B cell (primary cell): ENCODE measurements at regions not wholly inside any gene's neighbourhood (a gene's known extent, or its start where the extent isn't known, plus 50 kb on each side); places are given as distances from the start of the nearest gene placed in this dataset.

Experiments
- ATAC-seq: fragments of 200-7000 bp; cut with Tn5 transposase; one replicate; pipeline ENCODE4 v1.10.0; 2021; ENCODE audit warnings: low read depth, mild to moderate bottlenecking, moderate number of reproducible peaks, moderate library complexity
- CTCF ChIA-PET: fragments of 350-600 bp; sonication (Branson Sonifier 250); formaldehyde crosslinking; loops from one replicate; lab custom pipeline; 2021; ENCODE audit warnings: antibody characterized with exemption, inconsistent platforms; lab: Charles Lee
- POLR2A ChIA-PET: fragments of 350-600 bp; sonication (Branson Sonifier 250); formaldehyde crosslinking; loops from one replicate; lab custom pipeline; 2021; ENCODE audit warnings: antibody characterized with exemption; lab: Charles Lee
- DNase-seq: peaks from one replicate; pipeline ENCODE4 v3.0.0; 2013
- H2AFZ ChIP-seq: 2 replicates; pipeline ENCODE4 v1.6.1; 2012; ENCODE audit warnings: mild to moderate bottlenecking, low read depth, low read length; ENCODE audit not compliant: insufficient read depth, poor library complexity, severe bottlenecking
- H3K27ac ChIP-seq, 2 donors: 1 replicate in 1 of 2; 2 replicates in 1 of 2; pipeline ENCODE4 v1.5.1; 2012 to 2013; ENCODE audit warnings: low read length in 2 of 2, mild to moderate bottlenecking in 2 of 2, moderate library complexity in 1 of 2
- H3K27me3 ChIP-seq, 4 experiments: fragments of 200-600 bp in 1 of 4; sonication (generic) in 1 of 4; replicated peaks in 1 of 4; 1 replicate in 2 of 4; 2 replicates in 2 of 4; pipeline versions ENCODE4 v1.6.1 to v1.7.0; 2013 to 2016; ENCODE audit warnings: low read length in 3 of 4, mild to moderate bottlenecking in 2 of 4, mixed read lengths in 1 of 4, moderate library complexity in 1 of 4; ENCODE audit not compliant: insufficient read depth in 4 of 4, control insufficient read depth in 3 of 4; ENCODE audit errors: control extremely low read depth in 1 of 4
- H3K36me3 ChIP-seq, 2 experiments: replicated peaks in 1 of 2; 1 replicate in 1 of 2; 2 replicates in 1 of 2; pipeline versions ENCODE4 v1.6.1 to v1.7.1; 2013; ENCODE audit warnings: low read length in 1 of 2; ENCODE audit not compliant: insufficient read depth in 2 of 2, control insufficient read depth in 1 of 2; ENCODE audit errors: control extremely low read depth in 1 of 2, extremely low read depth in 1 of 2
- H3K4me1 ChIP-seq, 2 donors: fragments of 200-600 bp in 1 of 2; sonication (generic) in 1 of 2; 1 replicate in 1 of 2; 2 replicates in 1 of 2; pipeline versions ENCODE4 v1.5.1 to v1.6.1; 2013 to 2017; ENCODE audit warnings: low read length in 2 of 2; ENCODE audit not compliant: control insufficient read depth in 2 of 2, insufficient read depth in 2 of 2
- H3K4me2 ChIP-seq: replicated peaks from 2 replicates; pipeline ENCODE3; 2012; ENCODE audit warnings: mild to moderate bottlenecking, low read depth, low read length; ENCODE audit not compliant: poor library complexity, severe bottlenecking
- H3K4me3 ChIP-seq, 5 experiments: fragments of 200-600 bp in 1 of 5; sonication (generic) in 1 of 5; 1 replicate in 3 of 5; 2 replicates in 2 of 5; pipeline versions ENCODE4 v1.5.1 to v1.7.0; 2011 to 2016; ENCODE audit warnings: low read length in 4 of 5, mild to moderate bottlenecking in 4 of 5, low read depth in 2 of 5, control low read depth in 1 of 5, moderate library complexity in 1 of 5; ENCODE audit not compliant: insufficient read depth in 1 of 5; ENCODE audit errors: control extremely low read depth in 1 of 5, extremely low read depth in 1 of 5
- H3K79me2 ChIP-seq: fragments of 200-600 bp; sonication (generic); one replicate; pipeline ENCODE4 v1.6.0; 2016; ENCODE audit warnings: low read length; ENCODE audit not compliant: control insufficient read depth, insufficient read depth
- H3K9ac ChIP-seq: fragments of 200-600 bp; sonication (generic); 2 replicates; pipeline ENCODE4 v1.6.1; 2017; ENCODE audit warnings: mild to moderate bottlenecking, low read length, moderate library complexity
- H3K9me3 ChIP-seq, 3 donors: one replicate each; pipeline versions ENCODE4 v1.6.1 to v1.7.1; 2013; ENCODE audit warnings: low read length in 2 of 3; ENCODE audit not compliant: control insufficient read depth in 2 of 3, insufficient read depth in 1 of 3; ENCODE audit errors: control extremely low read depth in 1 of 3
- H4K20me1 ChIP-seq: 2 replicates; pipeline ENCODE4 v1.6.0; 2012; ENCODE audit warnings: mild to moderate bottlenecking, low read length; ENCODE audit not compliant: insufficient read depth, control insufficient read depth, poor library complexity, severe bottlenecking
- H3K27ac Mint-ChIP-seq: one replicate; pipeline ENCODE4 v1.8.0; 2021; ENCODE audit warnings: mixed read lengths
- H3K27me3 Mint-ChIP-seq: one replicate; pipeline ENCODE4 v1.8.0; 2021; ENCODE audit warnings: mixed read lengths
- H3K4me1 Mint-ChIP-seq: one replicate; pipeline ENCODE4 v1.8.0; 2021; ENCODE audit warnings: mixed read lengths
- H3K4me3 Mint-ChIP-seq: one replicate; pipeline ENCODE4 v1.8.0; 2021; ENCODE audit warnings: mixed read lengths
- H3K9me3 Mint-ChIP-seq: one replicate; pipeline ENCODE4 v1.8.0; 2022; ENCODE audit warnings: mixed read lengths; ENCODE audit not compliant: insufficient read depth
- CTCF ChIP-seq: fragments of 200-600 bp; IDR thresholded peaks from one replicate; pipeline ENCODE4 v1.8.0; 2022; ENCODE audit warnings: antibody characterized with exemption, mild to moderate bottlenecking
- EZH2 ChIP-seq: IDR thresholded peaks from 2 replicates; pipeline ENCODE4 v1.6.1; 2012; ENCODE audit warnings: borderline replicate concordance, low read depth, mild to moderate bottlenecking, moderate library complexity, low read length; ENCODE audit not compliant: insufficient read depth, poor library complexity, severe bottlenecking
- WGBS: methylation state at CpG from one replicate; pipeline ENCODE4 v1.1.5; 2013; ENCODE audit warnings: missing lambda C conversion rate; ENCODE audit not compliant: insufficient coverage; 5-methylcytosine and 5-hydroxymethylcytosine counted together
- intact Hi-C: fragments of 100-400 bp; cut with micrococcal nuclease; formaldehyde crosslinking; loops from one replicate; pipeline ENCODE4 v1.10.0; 2022

- Mint-ChIP-seq H3K27me3 (peaks cover 4% of the 10 kb centered on the region), H3K27ac (no peak overlapping the region), H3K9me3 (no peaks in the 10 kb centered on the region), H3K4me1 (peaks cover 6% of the 10 kb centered on the region), H3K4me3 (no peak overlapping the region)
- ATAC-seq = no peak
- POLR2A ChIA-PET = no interaction called here
- no peaks in the 10 kb centered on the region for H4K20me1 ChIP-seq
- H3K79me2 ChIP-seq = no peaks in the 10 kb centered on the region
- no peak for TF ChIP-seq CTCF
- TF ChIP-seq EZH2 = no peak
- peaks cover 4 to 6% of the 10 kb centered on the region in 2 donors for H3K4me1 ChIP-seq
- 92% methylated on average over 7 of the region's 7 CpGs for WGBS
- CTCF ChIA-PET = no interaction called here
- H3K9me3 ChIP-seq = peaks cover 0 to 10% (median 0%) of the 10 kb centered on the region in 3 donors
- H3K27me3 ChIP-seq = no peaks in the 10 kb centered on the region
- H3K27ac ChIP-seq = no peak overlapping the region
- H2AFZ ChIP-seq = no peak overlapping the region
- peaks cover 0 to 3% of the 10 kb centered on the region in 2 experiments for H3K36me3 ChIP-seq
- H3K4me3 ChIP-seq = no peak overlapping the region
- intact Hi-C loops = no loop called here
- no peak overlapping the region for H3K4me2 ChIP-seq
- no peak for DNase-seq
- H3K9ac ChIP-seq = no peak overlapping the region
Observed at GRCh38 chr17:404703-405102, 52.1 kb upstream of the RPH3AL start.
